MCF 10A (cell line): ENCODE measurements at regions not wholly inside any gene's neighbourhood (a gene's known extent, or its start where the extent isn't known, plus 50 kb on each side); places are given as distances from the start of the nearest gene placed in this dataset.

ENCODE experiments used
- BruUV-seq: library from RNA; stranded (reverse); fragments of 400-500 nt; replicated peaks from 2 replicates; lab custom pipeline; 2021; lab: Mats Ljungman, UMichigan
- CTCF ChIA-PET: fragments of 300-600 bp; sonication (Branson Sonifier 250); formaldehyde crosslinking; extraction: SDS; loops from one replicate; lab custom pipeline; 2021; ENCODE audit warnings: antibody characterized with exemption, inconsistent platforms; lab: Yijun Ruan, JAX
- POLR2A ChIA-PET: fragments of 300-600, 350-650 bp; sonication (Branson Sonifier 250); formaldehyde crosslinking; extraction: SDS; loops from one replicate; lab custom pipeline; 2020; ENCODE audit warnings: antibody characterized with exemption, inconsistent platforms; lab: Yijun Ruan, JAX
- DNase-seq: peaks from one replicate; pipeline ENCODE4 v3.0.0-alpha.2; 2018; ENCODE audit not compliant: unreplicated experiment
- H3K27ac Mint-ChIP-seq: one replicate; pipeline ENCODE4 v1.8.0; 2022; ENCODE audit warnings: mild to moderate bottlenecking, low read depth, mixed read lengths; ENCODE audit not compliant: unreplicated experiment
- H3K27me3 Mint-ChIP-seq: one replicate; pipeline ENCODE4 v1.8.0; 2022; ENCODE audit warnings: mixed read lengths; ENCODE audit not compliant: insufficient read depth, unreplicated experiment
- H3K36me3 Mint-ChIP-seq: one replicate; pipeline ENCODE4 v1.8.0; 2022; ENCODE audit warnings: mild to moderate bottlenecking, moderate library complexity, mixed read lengths; ENCODE audit not compliant: insufficient read depth, unreplicated experiment
- H3K4me1 Mint-ChIP-seq: one replicate; pipeline ENCODE4 v1.8.0; 2022; ENCODE audit warnings: mixed read lengths; ENCODE audit not compliant: insufficient read depth, unreplicated experiment
- H3K4me3 Mint-ChIP-seq: one replicate; pipeline ENCODE4 v1.8.0; 2022; ENCODE audit warnings: mild to moderate bottlenecking, moderate library complexity, mixed read lengths; ENCODE audit not compliant: unreplicated experiment
- H3K9me3 Mint-ChIP-seq: one replicate; pipeline ENCODE4 v1.8.0; 2022; ENCODE audit warnings: mixed read lengths; ENCODE audit not compliant: unreplicated experiment
- intact Hi-C: fragments of 100-400 bp; cut with micrococcal nuclease; formaldehyde crosslinking; loops from 2 replicates; pipeline ENCODE4 v1.14.1; 2022
- TF ChIP-seq, protein P1 (sequence below): fragments of 200-600 bp; IDR thresholded peaks from one replicate; pipeline ENCODE4 v1.8.0; 2022; ENCODE audit warnings: antibody characterized with exemption, mild to moderate bottlenecking; ENCODE audit not compliant: unreplicated experiment

DNA sequence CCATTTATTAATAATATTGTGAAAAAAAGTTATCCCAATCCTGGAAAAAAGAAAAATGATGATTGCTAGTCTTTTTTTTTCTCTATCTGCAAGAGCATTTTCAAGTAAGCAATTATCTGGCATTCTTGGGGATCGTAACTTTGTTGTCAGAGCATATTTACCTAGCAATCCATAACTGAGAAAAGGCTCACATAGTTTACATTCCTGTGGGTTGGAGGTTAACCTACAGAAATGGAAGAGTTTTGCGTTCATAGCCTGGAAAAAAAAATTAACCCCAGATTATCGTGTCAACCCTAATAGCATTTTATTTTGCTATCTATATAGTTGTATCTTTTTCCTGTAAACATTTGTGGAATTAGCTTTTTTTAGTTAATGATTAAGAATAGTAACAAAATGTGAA, 292.3 kb downstream of the DAD1 start:
- intact Hi-C loops: no loop called here
- H3K4me1 Mint-ChIP-seq: peaks cover 13% of the 10 kb centered on the region
- no peak for DNase-seq
- H3K36me3 Mint-ChIP-seq: no peaks in the 10 kb centered on the region
- no peaks in the 10 kb centered on the region for H3K27me3 Mint-ChIP-seq
- CTCF ChIA-PET: interaction anchor here (1.4 to 2.7 kb wide), 5 partner anchors 8 to 95 kb away, joined by 3 to 13 read pairs (median 8); no protein-coding TSS in a partner anchor
- H3K27ac Mint-ChIP-seq: no peak overlapping the region
- POLR2A ChIA-PET: interaction anchor here (0.9 to 2.5 kb wide), 2 partner anchors 9 to 73 kb away, joined by 3 to 8 read pairs; no protein-coding TSS in a partner anchor
- H3K9me3 Mint-ChIP-seq: no peaks in the 10 kb centered on the region
- BruUV-seq: no TSS peak
- H3K4me3 Mint-ChIP-seq: no peak overlapping the region
- TF ChIP-seq, protein P1, sequence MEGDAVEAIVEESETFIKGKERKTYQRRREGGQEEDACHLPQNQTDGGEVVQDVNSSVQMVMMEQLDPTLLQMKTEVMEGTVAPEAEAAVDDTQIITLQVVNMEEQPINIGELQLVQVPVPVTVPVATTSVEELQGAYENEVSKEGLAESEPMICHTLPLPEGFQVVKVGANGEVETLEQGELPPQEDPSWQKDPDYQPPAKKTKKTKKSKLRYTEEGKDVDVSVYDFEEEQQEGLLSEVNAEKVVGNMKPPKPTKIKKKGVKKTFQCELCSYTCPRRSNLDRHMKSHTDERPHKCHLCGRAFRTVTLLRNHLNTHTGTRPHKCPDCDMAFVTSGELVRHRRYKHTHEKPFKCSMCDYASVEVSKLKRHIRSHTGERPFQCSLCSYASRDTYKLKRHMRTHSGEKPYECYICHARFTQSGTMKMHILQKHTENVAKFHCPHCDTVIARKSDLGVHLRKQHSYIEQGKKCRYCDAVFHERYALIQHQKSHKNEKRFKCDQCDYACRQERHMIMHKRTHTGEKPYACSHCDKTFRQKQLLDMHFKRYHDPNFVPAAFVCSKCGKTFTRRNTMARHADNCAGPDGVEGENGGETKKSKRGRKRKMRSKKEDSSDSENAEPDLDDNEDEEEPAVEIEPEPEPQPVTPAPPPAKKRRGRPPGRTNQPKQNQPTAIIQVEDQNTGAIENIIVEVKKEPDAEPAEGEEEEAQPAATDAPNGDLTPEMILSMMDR: no peak

DNA sequence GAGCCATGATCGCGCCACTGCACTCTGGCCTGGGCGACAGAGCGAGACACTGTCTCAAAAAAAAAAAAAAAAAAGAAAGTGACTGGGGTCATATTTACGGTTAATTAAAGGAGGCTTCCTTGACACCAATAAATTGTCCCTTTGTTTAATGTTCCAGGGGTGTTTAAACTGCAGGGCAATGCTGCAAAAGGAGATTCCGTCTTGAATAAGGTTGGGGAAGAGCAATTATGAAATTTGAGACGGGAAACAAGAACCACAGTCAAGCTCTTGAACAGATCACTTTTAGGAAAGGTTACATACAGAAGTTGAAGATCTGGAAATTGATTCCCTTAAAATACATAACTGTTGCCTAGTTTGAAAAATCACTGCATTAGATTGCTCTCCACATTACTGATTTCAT, 292.9 kb downstream of the DAD1 start:
- H3K27ac Mint-ChIP-seq: no peak overlapping the region
- H3K9me3 Mint-ChIP-seq: no peaks in the 10 kb centered on the region
- BruUV-seq: no TSS peak
- H3K4me3 Mint-ChIP-seq: no peak overlapping the region
- no peak for DNase-seq
- ChIA-PET POLR2A (interaction anchor here (0.9 to 2.5 kb wide), 2 partner anchors 8 to 74 kb away, joined by 3 to 8 read pairs; no protein-coding TSS in a partner anchor), CTCF (interaction anchor here (0.6 to 1.4 kb wide), 3 partner anchors 11 to 79 kb away, joined by 3 read pairs; no protein-coding TSS in a partner anchor)
- H3K4me1 Mint-ChIP-seq: peaks cover 13% of the 10 kb centered on the region
- H3K36me3 Mint-ChIP-seq: no peaks in the 10 kb centered on the region
- intact Hi-C loops: no loop called here
- TF ChIP-seq, protein P1: no peak
- H3K27me3 Mint-ChIP-seq: no peaks in the 10 kb centered on the region

DNA sequence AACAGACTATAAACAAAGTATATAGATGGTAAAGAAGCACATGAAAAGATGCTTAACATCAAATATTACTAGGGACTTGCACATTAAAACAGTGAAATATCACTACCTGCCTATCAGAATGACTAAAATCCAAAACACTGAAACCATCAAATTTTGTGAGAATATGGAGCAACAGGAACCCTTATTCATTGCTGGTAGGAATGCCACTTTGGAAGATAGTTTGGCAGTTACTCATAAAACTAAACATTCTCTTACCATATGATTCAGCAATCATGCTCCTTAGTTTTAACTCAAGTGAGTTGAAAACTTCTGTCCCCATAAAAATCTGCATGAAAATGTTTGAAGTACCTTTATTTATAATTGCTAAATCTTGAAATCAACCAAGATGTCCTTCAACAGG, 297.6 kb downstream of the DAD1 start:
- Mint-ChIP-seq H3K4me1 (peaks cover 28% of the 10 kb centered on the region), H3K4me3 (no peak overlapping the region), H3K9me3 (no peaks in the 10 kb centered on the region), H3K27me3 (no peaks in the 10 kb centered on the region), H3K36me3 (no peaks in the 10 kb centered on the region), H3K27ac (no peak overlapping the region)
- intact Hi-C loops: no loop called here
- TF ChIP-seq, protein P1: no peak
- ChIA-PET CTCF (no interaction called here), POLR2A (no interaction called here)
- DNase-seq: no peak
- no TSS peak for BruUV-seq

DNA sequence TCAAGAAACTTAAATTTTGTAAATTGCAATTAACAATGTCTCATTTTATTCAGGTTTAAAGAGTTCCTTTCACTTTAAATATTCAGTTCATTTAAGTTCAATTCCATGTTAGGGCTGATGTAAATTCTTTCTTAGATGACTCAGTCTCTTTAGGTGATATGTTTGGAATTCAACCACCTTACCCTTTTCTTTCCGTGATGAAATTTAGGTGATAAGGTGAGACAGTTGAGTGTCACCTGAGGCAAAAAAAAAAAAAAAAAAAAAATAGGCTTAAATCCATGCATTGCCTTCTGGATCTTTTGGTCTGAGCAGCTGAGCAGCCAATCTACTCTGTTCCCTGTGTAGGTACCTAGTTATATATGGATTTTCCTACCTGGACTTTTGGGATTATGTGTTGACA, 299.5 kb downstream of the DAD1 start:
- ChIA-PET POLR2A (no interaction called here), CTCF (interaction anchor here (5.0 kb wide), 1 partner anchor 11 kb away, joined by 39 read pairs; no protein-coding TSS in a partner anchor)
- DNase-seq: no peak
- intact Hi-C loops: no loop called here
- Mint-ChIP-seq H3K27me3 (no peaks in the 10 kb centered on the region), H3K4me1 (peaks cover 28% of the 10 kb centered on the region), H3K9me3 (no peaks in the 10 kb centered on the region), H3K36me3 (no peaks in the 10 kb centered on the region), H3K27ac (peak overlapping the region; percentile 6), H3K4me3 (no peak overlapping the region)
- no TSS peak for BruUV-seq
- TF ChIP-seq, protein P1: no peak
